Liver (tissue), 8 donors: ENCODE measurements at regions not wholly inside any gene's neighbourhood (a gene's known extent, or its start where the extent isn't known, plus 50 kb on each side); places are given as distances from the start of the nearest gene placed in this dataset.

Experiments
- DNase-seq: peaks from one replicate; pipeline ENCODE4 v3.0.0-alpha.2; 2017; ENCODE audit warnings: low spot score
- H3K27ac ChIP-seq, 2 donors: one replicate each; pipeline ENCODE4 v1.7.0; 2013; ENCODE audit warnings: inconsistent platforms in 2 of 2, low read length in 2 of 2, control low read depth in 1 of 2, low read depth in 1 of 2, mild to moderate bottlenecking in 1 of 2
- H3K27me3 ChIP-seq, 4 donors: one replicate each; pipeline versions ENCODE4 v1.6.1 to v1.7.0; 2013; ENCODE audit warnings: low read length in 3 of 4, inconsistent platforms in 1 of 4, mild to moderate bottlenecking in 1 of 4, moderate library complexity in 1 of 4; ENCODE audit not compliant: control insufficient read depth in 4 of 4, insufficient read depth in 4 of 4
- H3K36me3 ChIP-seq, 4 donors: one replicate each; pipeline versions ENCODE4 v1.6.1 to v1.7.0; 2013; ENCODE audit warnings: low read length in 3 of 4, mild to moderate bottlenecking in 3 of 4, low read depth in 1 of 4, moderate library complexity in 1 of 4; ENCODE audit not compliant: control insufficient read depth in 4 of 4, insufficient read depth in 3 of 4
- H3K4me1 ChIP-seq, 4 donors: one replicate each; pipeline versions ENCODE4 v1.6.1 to v1.7.0; 2013; ENCODE audit warnings: low read length in 3 of 4, mild to moderate bottlenecking in 3 of 4, moderate library complexity in 1 of 4; ENCODE audit not compliant: control insufficient read depth in 4 of 4, insufficient read depth in 4 of 4
- H3K4me3 ChIP-seq, 3 donors: one replicate each; pipeline versions ENCODE4 v1.6.1 to v1.7.0; 2013; ENCODE audit warnings: low read length in 3 of 3, control low read depth in 1 of 3, low read depth in 1 of 3, mild to moderate bottlenecking in 1 of 3
- H3K9ac ChIP-seq, 2 donors: one replicate each; pipeline ENCODE4 v1.7.0; 2013; ENCODE audit warnings: low read length in 2 of 2, mild to moderate bottlenecking in 2 of 2, moderate library complexity in 2 of 2, control low read depth in 1 of 2, low read depth in 1 of 2
- H3K9me3 ChIP-seq, 4 donors: one replicate each; pipeline versions ENCODE4 v1.6.1 to v1.7.0; 2013; ENCODE audit warnings: low read length in 3 of 4; ENCODE audit not compliant: control insufficient read depth in 4 of 4
- ATF3 ChIP-seq: IDR thresholded peaks from 2 replicates; pipeline ENCODE4 v1.6.1; 2016; ENCODE audit warnings: antibody characterized with exemption
- CTCF ChIP-seq: fragments of 150-350 bp; IDR thresholded peaks from 2 replicates; pipeline ENCODE4 v1.5.1; 2017; ENCODE audit warnings: improper control_type of control experiment, low read depth, low read length; ENCODE audit not compliant: missing input control
- EGR1 ChIP-seq, 2 donors: IDR thresholded peaks; 2 replicates each; pipeline ENCODE4 v1.6.1; 2016 to 2018; ENCODE audit warnings: antibody characterized with exemption in 2 of 2, low read depth in 2 of 2
- FOXA1 ChIP-seq: IDR thresholded peaks from 2 replicates; pipeline ENCODE4 v1.6.1; 2016; ENCODE audit warnings: antibody characterized with exemption
- FOXA2 ChIP-seq: IDR thresholded peaks from 2 replicates; pipeline ENCODE4 v1.6.1; 2016; ENCODE audit warnings: antibody characterized with exemption
- GABPA ChIP-seq, 2 donors: IDR thresholded peaks in 1 of 2; conservative IDR thresholded peaks in 1 of 2; 2 replicates each; pipeline ENCODE4 v1.6.1; 2016; ENCODE audit warnings: antibody characterized with exemption in 2 of 2, mild to moderate bottlenecking in 1 of 2, moderate library complexity in 1 of 2
- HNF4A ChIP-seq, 2 donors: conservative IDR thresholded peaks; 2 replicates each; pipeline ENCODE4 v1.6.1; 2016; ENCODE audit warnings: antibody characterized with exemption in 2 of 2, mild to moderate bottlenecking in 2 of 2
- HNF4G ChIP-seq: IDR thresholded peaks from 2 replicates; pipeline ENCODE4 v1.6.1; 2016; ENCODE audit warnings: antibody characterized with exemption
- JUND ChIP-seq, 2 donors: IDR thresholded peaks; 2 replicates each; pipeline ENCODE4 v1.6.1; 2016; ENCODE audit warnings: antibody characterized with exemption in 2 of 2
- MAX ChIP-seq: IDR thresholded peaks from 2 replicates; pipeline ENCODE4 v1.6.1; 2016; ENCODE audit warnings: antibody characterized with exemption
- NR2F2 ChIP-seq: IDR thresholded peaks from 2 replicates; pipeline ENCODE4 v1.6.1; 2016; ENCODE audit warnings: antibody characterized with exemption
- RAD21 ChIP-seq, 2 donors: IDR thresholded peaks; 2 replicates each; pipeline ENCODE4 v1.6.1; 2016; ENCODE audit warnings: antibody characterized with exemption in 2 of 2, mild to moderate bottlenecking in 2 of 2
- RXRA ChIP-seq, 2 donors: IDR thresholded peaks; 2 replicates each; pipeline ENCODE4 v1.6.1; 2017 to 2018; ENCODE audit warnings: antibody characterized with exemption in 2 of 2, mild to moderate bottlenecking in 1 of 2
- TAF1 ChIP-seq: conservative IDR thresholded peaks from 2 replicates; pipeline ENCODE4 v1.6.1; 2016; ENCODE audit warnings: antibody characterized with exemption, mild to moderate bottlenecking
- YY1 ChIP-seq: IDR thresholded peaks from 2 replicates; pipeline ENCODE4 v1.6.1; 2016; ENCODE audit warnings: antibody characterized with exemption, mild to moderate bottlenecking
- ZBTB33 ChIP-seq: IDR thresholded peaks from 2 replicates; pipeline ENCODE4 v1.6.1; 2016; ENCODE audit warnings: antibody characterized with exemption
- WGBS: extraction: QIAGEN DNeasy Blood & Tissue Kit; methylation state at CpG from one replicate; pipeline ENCODE4 v1.1.7; 2013; 5-methylcytosine and 5-hydroxymethylcytosine counted together
- donor health status: healthy.
- donor health status: healthy.
- donor health status: healthy.
- donor health status: healthy.
- donor health status: healthy.

GRCh38 chr18:55685638-55686037 lies 97.6 kb upstream of the TCF4 start:
- no peak overlapping the region for H3K4me3 ChIP-seq
- peaks cover 0 to 3% (median 0%) of the 10 kb centered on the region in 4 donors for H3K27me3 ChIP-seq
- DNase-seq: no peak
- no peaks in the 10 kb centered on the region for H3K36me3 ChIP-seq
- H3K9me3 ChIP-seq: no peaks in the 10 kb centered on the region
- no peak overlapping the region for H3K27ac ChIP-seq
- no peak overlapping the region for H3K9ac ChIP-seq
- no peaks in the 10 kb centered on the region for H3K4me1 ChIP-seq
- no peak for TF ChIP-seq YY1
- TF ChIP-seq NR2F2: no peak

GRCh38 chr18:55672574-55673361 lies 84.8 kb upstream of the TCF4 start:
- no peak overlapping the region for H3K27ac ChIP-seq
- WGBS: 69% methylated on average over 12 of the region's 12 CpGs
- H3K4me1 ChIP-seq: no peaks in the 10 kb centered on the region
- no peak overlapping the region for H3K9ac ChIP-seq
- TF ChIP-seq HNF4G: no peak
- no peak for TF ChIP-seq JUND (IDR thresholded peaks at IDR 0.05)
- no peak for TF ChIP-seq YY1
- TF ChIP-seq GABPA (IDR thresholded peaks at IDR 0.05 in 1 of 2, conservative IDR thresholded peaks at IDR 0.05 in 1 of 2): no peak
- no peak for TF ChIP-seq RXRA (IDR thresholded peaks at IDR 0.05)
- TF ChIP-seq FOXA2: no peak
- TF ChIP-seq NR2F2: no peak
- no peak for TF ChIP-seq MAX
- no peak for TF ChIP-seq ZBTB33
- no peak for TF ChIP-seq HNF4A (conservative IDR thresholded peaks at IDR 0.05)
- DNase-seq: no peak
- H3K36me3 ChIP-seq: no peaks in the 10 kb centered on the region
- H3K27me3 ChIP-seq: peaks cover 0 to 2% (median 0%) of the 10 kb centered on the region in 4 donors
- H3K9me3 ChIP-seq: no peaks in the 10 kb centered on the region
- no peak overlapping the region for H3K4me3 ChIP-seq

- no peak overlapping the region for H3K4me3 ChIP-seq
- no peaks in the 10 kb centered on the region for H3K27me3 ChIP-seq
- H3K4me1 ChIP-seq: no peaks in the 10 kb centered on the region
- H3K9me3 ChIP-seq: no peaks in the 10 kb centered on the region
- H3K36me3 ChIP-seq: no peaks in the 10 kb centered on the region
- H3K9ac ChIP-seq: no peak overlapping the region
- no peak for DNase-seq
- H3K27ac ChIP-seq: no peak overlapping the region
- 96% methylated on average over 5 of the region's 5 CpGs for WGBS
- TF ChIP-seq EGR1 (IDR thresholded peaks at IDR 0.05; ENCODE audit: low read depth in 2 of 2) (no peak), JUND (IDR thresholded peaks at IDR 0.05) (no peak), ZBTB33 (no peak), CTCF (no peak), FOXA1 (no peak), MAX (no peak), GABPA (IDR thresholded peaks at IDR 0.05 in 1 of 2, conservative IDR thresholded peaks at IDR 0.05 in 1 of 2) (no peak), FOXA2 (no peak), HNF4G (no peak), ATF3 (no peak), RXRA (IDR thresholded peaks at IDR 0.05) (no peak), TAF1 (no peak), HNF4A (conservative IDR thresholded peaks at IDR 0.05) (no peak), RAD21 (IDR thresholded peaks at IDR 0.05) (no peak), NR2F2 (no peak)
Measured at GRCh38 chr18:55665506-55665905, 77.5 kb upstream of the TCF4 start.
